SK-N-SH treated with all-trans-retinoic acid at 6 μM for 48 hours (cell line): ENCODE measurements at regions not wholly inside any gene's neighbourhood (a gene's known extent, or its start where the extent isn't known, plus 50 kb on each side); places are given as distances from the start of the nearest gene placed in this dataset.

Source experiments
- ARNTL ChIP-seq: fragments of 450-650 bp; formaldehyde crosslinking; IDR thresholded peaks from 2 replicates; pipeline ENCODE4 v1.5.0; 2020; ENCODE audit warnings: low read depth, mild to moderate bottlenecking, moderate library complexity, borderline replicate concordance
- BACH2 ChIP-seq: fragments of 250-450 bp; sonication (Bioruptor Pico); IDR thresholded peaks from 2 replicates; pipeline ENCODE4 v1.9.0; 2021; ENCODE audit warnings: mild to moderate bottlenecking, borderline replicate concordance
- CSDC2 ChIP-seq: fragments of 250-450 bp; sonication (Bioruptor Pico); IDR thresholded peaks from 2 replicates; pipeline ENCODE4 v1.5.0; 2020; ENCODE audit warnings: mild to moderate bottlenecking, moderate library complexity
- GLIS3 ChIP-seq: fragments of 250-450 bp; sonication (Bioruptor Pico); IDR thresholded peaks from 2 replicates; pipeline ENCODE4 v1.5.0; 2020; ENCODE audit warnings: mild to moderate bottlenecking, moderate library complexity
- ISL1 ChIP-seq: fragments of 250-450 bp; sonication (Bioruptor Pico); IDR thresholded peaks from 2 replicates; pipeline ENCODE4 v2.1.2; 2022; ENCODE audit warnings: mild to moderate bottlenecking, moderate library complexity
- OSR1 ChIP-seq: fragments of 250-450 bp; sonication (Bioruptor Pico); IDR thresholded peaks from 2 replicates; pipeline ENCODE4 v1.8.0; 2022; ENCODE audit warnings: moderate library complexity, mild to moderate bottlenecking, inconsistent platforms
- SNAI2 ChIP-seq: fragments of 250-450 bp; sonication (Bioruptor Pico); IDR thresholded peaks from 2 replicates; pipeline ENCODE4 v1.5.0; 2020; ENCODE audit warnings: mild to moderate bottlenecking, moderate library complexity
- ZC3H10 ChIP-seq: fragments of 250-450 bp; sonication (Bioruptor Pico); IDR thresholded peaks from 2 replicates; pipeline ENCODE4 v1.5.1; 2021; ENCODE audit warnings: mild to moderate bottlenecking, moderate library complexity
- ZFP3 ChIP-seq: fragments of 250-450 bp; sonication (Bioruptor Pico); IDR thresholded peaks from 2 replicates; pipeline ENCODE4 v1.5.0; 2020; ENCODE audit warnings: mild to moderate bottlenecking, moderate library complexity
- ZFP30 ChIP-seq: fragments of 450-650 bp; formaldehyde crosslinking; IDR thresholded peaks from 2 replicates; pipeline ENCODE4 v1.5.0; 2022; ENCODE audit warnings: mild to moderate bottlenecking, moderate library complexity
- ZNF70 ChIP-seq: fragments of 450-650 bp; formaldehyde crosslinking; IDR thresholded peaks from 2 replicates; pipeline ENCODE4 v1.5.0; 2020; ENCODE audit warnings: mild to moderate bottlenecking, moderate library complexity
- ZNF8 ChIP-seq: fragments of 450-650 bp; formaldehyde crosslinking; IDR thresholded peaks from 2 replicates; pipeline ENCODE4 v1.5.0; 2020; ENCODE audit warnings: mild to moderate bottlenecking, moderate library complexity
- TF ChIP-seq, protein P1 (sequence below): fragments of 250-450 bp; sonication (Bioruptor Pico); IDR thresholded peaks from 2 replicates; pipeline ENCODE4 v1.8.0; 2020; ENCODE audit warnings: mild to moderate bottlenecking, moderate library complexity, borderline replicate concordance
- TF ChIP-seq, protein P2 (sequence below): fragments of 250-450 bp; sonication (Bioruptor Pico); IDR thresholded peaks from 2 replicates; pipeline ENCODE4 v1.5.1; 2020; ENCODE audit warnings: low read depth, mild to moderate bottlenecking, moderate library complexity

DNA sequence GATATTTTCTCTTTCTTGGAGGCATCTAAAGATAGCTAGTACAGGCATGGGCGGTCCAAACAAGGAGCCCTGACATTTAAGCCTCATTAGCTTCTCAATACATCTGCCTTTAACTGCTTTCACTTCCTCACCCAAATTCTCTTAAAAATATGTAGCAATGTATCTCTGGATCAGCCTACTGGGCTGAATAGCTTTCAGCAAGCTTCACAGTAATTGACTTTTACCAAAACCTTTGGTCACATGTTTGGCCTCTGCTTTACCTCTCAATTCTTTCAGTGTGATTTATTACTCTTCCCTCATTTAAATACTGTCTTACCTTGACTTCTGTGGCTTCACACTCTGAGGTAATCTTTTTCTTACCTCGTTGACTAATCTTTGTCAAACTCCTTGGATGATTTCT, 1618.1 kb downstream of the GRIK2 start:
- TF ChIP-seq, protein P1, sequence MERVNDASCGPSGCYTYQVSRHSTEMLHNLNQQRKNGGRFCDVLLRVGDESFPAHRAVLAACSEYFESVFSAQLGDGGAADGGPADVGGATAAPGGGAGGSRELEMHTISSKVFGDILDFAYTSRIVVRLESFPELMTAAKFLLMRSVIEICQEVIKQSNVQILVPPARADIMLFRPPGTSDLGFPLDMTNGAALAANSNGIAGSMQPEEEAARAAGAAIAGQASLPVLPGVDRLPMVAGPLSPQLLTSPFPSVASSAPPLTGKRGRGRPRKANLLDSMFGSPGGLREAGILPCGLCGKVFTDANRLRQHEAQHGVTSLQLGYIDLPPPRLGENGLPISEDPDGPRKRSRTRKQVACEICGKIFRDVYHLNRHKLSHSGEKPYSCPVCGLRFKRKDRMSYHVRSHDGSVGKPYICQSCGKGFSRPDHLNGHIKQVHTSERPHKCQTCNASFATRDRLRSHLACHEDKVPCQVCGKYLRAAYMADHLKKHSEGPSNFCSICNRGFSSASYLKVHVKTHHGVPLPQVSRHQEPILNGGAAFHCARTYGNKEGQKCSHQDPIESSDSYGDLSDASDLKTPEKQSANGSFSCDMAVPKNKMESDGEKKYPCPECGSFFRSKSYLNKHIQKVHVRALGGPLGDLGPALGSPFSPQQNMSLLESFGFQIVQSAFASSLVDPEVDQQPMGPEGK (CRISPR knock-in tag) = no peak
- TF ChIP-seq, protein P2, sequence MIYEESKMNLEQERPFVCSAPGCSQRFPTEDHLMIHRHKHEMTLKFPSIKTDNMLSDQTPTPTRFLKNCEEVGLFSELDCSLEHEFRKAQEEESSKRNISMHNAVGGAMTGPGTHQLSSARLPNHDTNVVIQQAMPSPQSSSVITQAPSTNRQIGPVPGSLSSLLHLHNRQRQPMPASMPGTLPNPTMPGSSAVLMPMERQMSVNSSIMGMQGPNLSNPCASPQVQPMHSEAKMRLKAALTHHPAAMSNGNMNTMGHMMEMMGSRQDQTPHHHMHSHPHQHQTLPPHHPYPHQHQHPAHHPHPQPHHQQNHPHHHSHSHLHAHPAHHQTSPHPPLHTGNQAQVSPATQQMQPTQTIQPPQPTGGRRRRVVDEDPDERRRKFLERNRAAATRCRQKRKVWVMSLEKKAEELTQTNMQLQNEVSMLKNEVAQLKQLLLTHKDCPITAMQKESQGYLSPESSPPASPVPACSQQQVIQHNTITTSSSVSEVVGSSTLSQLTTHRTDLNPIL (CRISPR knock-in tag) = no peak
- TF ChIP-seq ZFP30 (no peak), ZFP3 (CRISPR knock-in tag) (no peak), OSR1 (CRISPR knock-in tag) (no peak), ZC3H10 (CRISPR knock-in tag) (no peak), GLIS3 (no peak), ZNF8 (no peak), ISL1 (CRISPR knock-in tag) (no peak), SNAI2 (CRISPR knock-in tag) (no peak), ARNTL (CRISPR knock-in tag) (no peak), ZNF70 (CRISPR knock-in tag) (no peak), BACH2 (no peak), CSDC2 (no peak)
